ENCODE measurements at regions not wholly inside any gene's neighbourhood (a gene's known extent, or its start where the extent isn't known, plus 50 kb on each side); places are given as distances from the start of the nearest gene placed in this dataset.

- DNase-seq (ENCODE audit: low read depth in 3 of 3, low spot score in 2 of 3) = no peak
Measured at GRCh38 chr6:134866563-134866962, 83.3 kb downstream of the ALDH8A1 start.

DNA sequence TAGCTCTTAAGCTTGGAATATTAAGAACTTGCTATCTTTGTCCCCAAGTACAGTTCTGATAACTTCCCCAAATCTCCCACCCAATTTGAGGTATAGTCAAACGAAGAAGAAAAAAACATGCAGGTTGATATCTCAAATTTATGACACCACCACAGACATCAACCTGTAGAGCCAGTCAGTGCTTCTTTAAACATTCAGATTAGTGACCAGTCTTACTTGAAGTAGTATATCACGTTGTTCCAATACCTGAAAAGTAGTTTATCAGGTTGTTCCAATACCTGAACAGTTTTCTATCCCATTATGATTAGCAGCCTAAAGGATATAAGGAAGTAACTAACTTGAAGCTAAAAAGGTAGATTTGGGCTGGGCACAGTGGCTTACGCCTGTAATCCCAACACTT, 85.3 kb downstream of the ALDH8A1 start:
- no peak for DNase-seq (ENCODE audit: low read depth in 3 of 3, low spot score in 2 of 3)

- DNase-seq (ENCODE audit: low read depth in 3 of 3, low spot score in 2 of 3) = no peak
Measured at GRCh38 chr6:134863763-134864510, 86.0 kb downstream of the ALDH8A1 start.

DNA sequence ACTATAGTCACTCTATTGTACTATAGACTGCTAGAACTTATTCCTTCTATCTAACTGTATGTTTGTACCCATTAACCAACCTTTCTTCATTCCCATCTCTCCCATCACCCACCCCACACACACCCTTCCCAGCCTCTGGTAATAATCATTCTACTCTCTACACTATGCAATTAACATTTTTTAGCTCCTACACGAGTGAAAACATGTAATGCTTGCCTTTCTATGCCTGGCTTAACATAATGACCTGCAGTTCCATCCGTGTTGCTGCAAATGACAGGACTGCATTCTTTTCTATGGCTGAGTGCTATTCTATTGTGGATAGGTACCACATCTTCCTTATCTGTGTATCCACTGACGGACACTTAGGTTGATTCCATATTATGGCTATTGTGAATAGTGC, 95.5 kb downstream of the ALDH8A1 start:
- no peak for DNase-seq (ENCODE audit: low read depth in 3 of 3, low spot score in 2 of 3)

GRCh38 chr6:134853111-134854055, 96.5 kb downstream of the ALDH8A1 start:
- DNase-seq (ENCODE audit: low read depth in 3 of 3, low spot score in 2 of 3) = no peak

DNA sequence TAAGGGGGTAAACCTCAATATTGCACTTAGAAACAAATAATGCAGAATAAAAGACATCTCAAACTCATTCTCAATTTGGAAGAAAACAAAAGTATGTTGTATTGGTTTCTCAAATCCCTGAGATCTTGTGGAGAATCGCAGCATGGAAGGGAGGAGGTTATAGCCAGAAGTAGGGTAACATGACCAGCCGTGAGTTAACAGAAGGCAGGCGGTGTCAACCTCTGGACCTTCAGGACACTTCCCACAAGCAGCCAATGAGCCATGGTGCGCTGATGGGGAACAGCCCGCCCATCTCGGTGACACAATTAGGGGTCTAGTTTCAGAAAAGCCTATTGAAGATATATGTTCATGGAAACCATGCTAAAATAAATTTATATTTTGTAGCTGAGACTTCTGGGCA, 98.4 kb downstream of the ALDH8A1 start:
- no peak for DNase-seq (ENCODE audit: low read depth in 3 of 3, low spot score in 2 of 3)

GRCh38 chr6:134850721-134851305, 99.1 kb downstream of the ALDH8A1 start:
- no peak for DNase-seq (ENCODE audit: low read depth in 3 of 3, low spot score in 2 of 3)

DNA sequence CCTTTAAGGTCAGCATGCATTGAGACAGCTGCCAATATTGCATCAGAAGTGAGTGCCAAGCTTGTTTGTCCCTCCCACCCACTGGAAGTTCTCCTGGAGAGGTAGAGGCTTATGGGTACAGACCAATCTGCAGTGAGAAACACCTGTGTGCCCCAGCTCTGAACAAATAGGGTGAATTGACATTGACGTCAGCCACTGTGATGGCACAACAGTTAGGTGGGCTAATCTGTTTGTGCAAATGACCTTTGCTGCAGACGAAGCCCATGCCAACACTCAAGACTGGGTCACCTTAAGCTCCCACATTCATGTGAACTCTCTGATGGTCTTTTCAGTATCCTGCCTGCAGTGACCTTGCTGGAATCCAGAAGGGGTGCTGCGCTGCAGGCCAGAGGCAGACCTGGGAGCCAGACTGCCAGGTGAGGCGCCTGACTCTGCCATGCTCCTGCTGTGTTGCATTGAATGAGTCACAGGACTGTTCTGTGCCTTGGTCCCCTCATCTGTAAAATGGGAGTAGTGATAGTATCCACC, 99.9 kb downstream of the ALDH8A1 start:
- DNase-seq (ENCODE audit: low read depth in 3 of 3, low spot score in 2 of 3) = no peak

- DNase-seq (ENCODE audit: low read depth in 3 of 3, low spot score in 2 of 3) = no peak
Measured at GRCh38 chr6:134848076-134848475, 101.8 kb downstream of the ALDH8A1 start.

GRCh38 chr6:134846865-134847264, 103.0 kb downstream of the ALDH8A1 start:
- no peak for DNase-seq (ENCODE audit: low read depth in 3 of 3, low spot score in 2 of 3)

GRCh38 chr6:134846031-134846430, 103.9 kb downstream of the ALDH8A1 start:
- DNase-seq (ENCODE audit: low read depth in 3 of 3, low spot score in 2 of 3) = no peak

DNA sequence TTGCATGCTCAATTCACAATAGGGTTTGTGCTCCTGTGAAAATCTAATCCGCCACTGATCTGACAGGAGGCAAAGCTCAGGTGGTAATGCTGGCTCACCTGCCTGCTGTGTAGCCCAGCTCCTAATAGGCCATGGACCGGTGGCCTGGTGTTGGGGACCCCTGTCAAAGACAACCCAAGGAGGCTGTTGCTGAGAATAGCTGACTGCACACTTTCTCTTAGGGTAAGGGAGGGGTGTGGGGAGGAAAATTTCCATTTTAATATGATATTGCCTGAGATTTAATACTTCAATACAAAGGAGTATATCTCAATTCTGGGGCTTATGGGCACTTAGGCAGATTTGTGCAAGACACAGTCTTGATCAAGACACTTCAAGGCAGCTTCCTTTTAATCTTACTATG, 105.8 kb downstream of the ALDH8A1 start:
- DNase-seq (ENCODE audit: low read depth in 3 of 3, low spot score in 2 of 3) = no peak

- DNase-seq (ENCODE audit: low read depth in 3 of 3, low spot score in 2 of 3) = no peak
Measured at GRCh38 chr6:134840086-134840867, 109.6 kb downstream of the ALDH8A1 start.

DNA sequence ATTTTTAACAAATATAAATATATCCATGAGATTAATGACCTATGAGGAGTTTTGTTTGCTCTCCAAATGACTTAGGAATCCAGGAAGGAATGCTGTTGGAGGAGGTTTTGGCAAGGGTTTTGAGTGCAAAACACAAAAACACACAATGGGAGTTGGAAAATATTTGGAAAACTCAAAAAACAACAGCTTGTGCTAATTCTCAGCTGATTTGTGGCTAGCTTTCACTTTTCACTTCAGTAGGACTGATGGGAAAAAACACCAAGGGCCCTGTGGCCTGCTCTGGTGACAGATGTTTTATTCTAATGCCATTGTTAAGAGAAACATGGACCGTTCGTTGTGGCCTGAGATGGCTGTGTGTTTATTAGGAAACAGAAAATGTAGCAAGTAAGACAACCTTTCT, 113.9 kb downstream of the ALDH8A1 start:
- no peak for DNase-seq (ENCODE audit: low read depth in 3 of 3, low spot score in 2 of 3)

DNA sequence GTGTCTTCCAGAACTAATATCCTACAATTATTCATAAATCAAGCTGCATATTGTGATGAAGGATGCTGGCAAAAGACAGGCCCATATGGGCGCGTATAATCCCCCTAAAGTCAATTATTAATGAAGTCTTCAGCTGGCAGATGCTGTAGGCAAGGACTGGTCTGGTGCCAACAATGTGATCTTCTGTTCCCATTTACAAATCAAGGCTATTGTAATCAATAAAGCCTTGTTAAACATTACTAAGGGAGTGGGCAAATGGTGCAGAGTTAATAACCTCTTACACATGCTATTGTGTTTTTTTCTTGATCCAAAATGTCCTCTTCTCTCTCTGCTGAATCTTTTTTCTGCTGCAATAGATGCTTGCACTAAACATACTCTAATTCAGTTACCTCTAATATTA, 119.0 kb downstream of the ALDH8A1 start:
- no peak for DNase-seq (ENCODE audit: low read depth in 3 of 3, low spot score in 2 of 3)

DNA sequence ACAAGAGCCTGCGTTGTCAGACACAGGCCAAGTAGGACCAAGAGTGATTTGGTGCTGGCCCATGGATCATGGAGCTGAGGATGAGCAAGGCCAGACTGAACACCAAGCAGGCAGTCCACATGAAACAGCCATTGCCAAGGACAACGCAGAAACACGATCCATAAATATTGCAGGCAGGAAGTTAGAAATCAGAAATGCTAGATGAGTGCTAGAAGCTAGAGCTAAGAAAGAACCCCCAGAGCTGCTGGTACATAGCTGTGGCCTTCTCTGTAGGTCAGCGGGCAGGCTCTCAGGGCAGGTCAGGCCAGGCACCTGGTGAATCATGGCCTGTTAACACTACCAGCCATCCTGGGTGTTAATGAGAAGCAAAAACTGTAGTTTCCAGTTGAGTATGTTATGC, 119.7 kb downstream of the ALDH8A1 start:
- DNase-seq (ENCODE audit: low read depth in 3 of 3, low spot score in 2 of 3) = no peak

GRCh38 chr6:134828641-134829040, 121.3 kb downstream of the ALDH8A1 start:
- DNase-seq (ENCODE audit: low read depth in 3 of 3, low spot score in 2 of 3) = no peak

DNA sequence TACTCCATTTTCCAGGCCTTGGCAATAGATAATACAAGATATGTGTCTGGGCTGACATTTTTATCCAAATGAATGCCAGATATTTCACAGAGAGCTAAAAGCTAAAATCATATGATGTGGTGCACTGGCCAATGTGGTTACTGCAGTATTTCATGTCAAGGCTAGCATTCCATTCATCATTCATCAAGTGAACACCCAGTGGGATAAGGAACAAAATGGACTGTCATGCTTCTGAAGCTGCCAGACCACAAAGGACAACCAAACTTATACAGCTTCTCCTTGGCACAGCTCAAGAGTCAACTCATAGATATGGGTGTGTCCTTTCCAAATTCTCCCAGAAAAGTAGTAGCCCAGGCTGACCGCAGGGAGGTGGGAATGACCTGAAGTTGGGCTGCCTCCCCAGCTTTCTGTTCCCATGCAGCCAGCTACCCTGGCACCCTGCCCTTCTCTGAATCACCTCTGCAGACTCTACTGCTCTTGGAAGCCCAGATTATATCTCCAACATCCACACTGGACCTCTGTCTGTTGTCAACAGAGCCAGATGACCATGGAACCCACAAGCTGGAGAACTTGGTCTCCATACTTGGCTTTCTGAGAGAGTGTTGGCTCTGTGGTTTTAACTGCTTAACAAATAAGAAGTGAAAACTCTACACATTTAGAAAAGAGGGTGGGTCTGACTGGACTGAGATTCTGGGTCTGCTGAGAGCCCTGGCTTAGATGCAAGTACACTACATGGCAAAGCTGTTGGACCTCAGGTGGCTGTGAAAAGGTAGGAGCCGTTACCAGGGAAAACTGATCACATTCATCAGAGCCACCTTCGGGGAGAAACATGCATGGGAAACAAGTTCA, 122.8 kb downstream of the ALDH8A1 start:
- DNase-seq (ENCODE audit: low read depth in 3 of 3, low spot score in 2 of 3) = no peak

GRCh38 chr6:134823710-134824034, 126.2 kb downstream of the ALDH8A1 start:
- DNase-seq (ENCODE audit: low read depth in 3 of 3, low spot score in 2 of 3) = no peak
